Stimulated activated CD8-positive, alpha-beta memory T cell treated with anti-CD3 and anti-CD28 coated beads, Interleukin-7, amount 100 ng/mL, for 48 hours (primary cell): ENCODE measurements at regions not wholly inside any gene's neighbourhood (a gene's known extent, or its start where the extent isn't known, plus 50 kb on each side); places are given as distances from the start of the nearest gene placed in this dataset.
"Not testable (repeated sequence)": the region's sequence is repeated elsewhere in the genome, so short reads cannot be mapped to it uniquely, and the experiment has no call there.

Experiments
- DNase-seq, 2 donors: peaks; one replicate each; pipeline ENCODE4 v3.0.0-alpha.2; 2020; ENCODE audit warnings: low read depth in 1 of 2; ENCODE audit errors: extremely low read depth in 1 of 2

DNA sequence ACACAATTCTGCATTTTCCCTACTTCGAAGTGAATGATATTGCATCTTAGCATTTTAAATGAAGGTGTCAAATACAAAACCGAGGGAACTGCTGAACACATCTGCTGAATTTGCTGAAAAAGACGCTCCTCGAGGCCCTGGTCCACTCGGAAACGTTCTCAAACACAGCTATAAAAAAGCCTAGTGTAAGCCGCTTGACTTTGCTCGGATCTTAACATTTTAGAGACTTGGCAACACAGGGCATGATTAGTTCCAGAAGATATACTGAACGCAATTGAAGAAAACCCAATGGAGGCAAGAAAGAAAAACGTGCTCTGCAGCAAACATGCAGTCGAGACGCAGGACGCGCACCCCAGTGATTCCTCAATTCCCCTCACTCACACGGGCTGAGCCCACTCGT is 506.4 kb upstream of the AMELY start:
- no peak for DNase-seq

DNA sequence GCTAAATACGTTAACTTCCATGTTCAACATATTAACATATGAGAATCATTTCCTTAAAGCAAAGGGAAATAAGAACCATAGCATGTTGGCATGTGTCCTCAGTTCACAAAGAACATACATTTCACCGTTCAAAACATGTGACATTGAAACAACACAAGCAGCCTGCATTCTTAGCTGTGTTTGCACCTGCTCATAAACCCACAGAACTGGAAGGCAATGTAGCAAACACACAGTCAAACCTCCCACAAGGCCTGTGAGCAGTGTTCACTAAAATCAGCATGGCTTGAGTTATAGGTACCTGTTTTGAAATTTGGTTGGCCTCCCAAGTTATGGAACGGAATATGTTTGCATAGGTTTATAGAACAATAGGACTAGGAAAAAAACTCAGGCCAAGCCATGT is 504.9 kb upstream of the AMELY start:
- no peak for DNase-seq

DNA sequence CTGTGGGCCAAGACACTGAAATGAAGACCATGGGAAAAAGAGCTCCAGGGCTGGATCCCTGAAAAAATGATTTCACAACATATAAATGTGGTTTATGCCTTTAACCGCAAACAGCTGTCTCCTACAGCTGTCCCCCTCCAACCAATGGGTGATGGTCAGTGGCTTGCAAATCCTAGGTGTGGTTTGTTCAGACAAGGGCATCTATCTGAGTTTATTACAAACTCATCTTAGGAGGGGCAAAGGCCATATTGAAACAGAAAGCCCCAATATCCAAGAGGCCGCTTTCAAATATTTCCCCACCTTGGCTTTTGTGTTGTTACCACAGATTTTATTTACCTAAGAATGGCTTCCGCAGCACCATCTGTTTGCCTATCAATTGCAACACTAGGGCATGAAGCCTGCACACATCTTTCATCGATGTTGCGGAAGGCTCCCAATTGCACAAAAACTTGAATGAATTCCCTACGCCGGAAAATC is 503.6 kb upstream of the AMELY start:
- DNase-seq: no peak

DNA sequence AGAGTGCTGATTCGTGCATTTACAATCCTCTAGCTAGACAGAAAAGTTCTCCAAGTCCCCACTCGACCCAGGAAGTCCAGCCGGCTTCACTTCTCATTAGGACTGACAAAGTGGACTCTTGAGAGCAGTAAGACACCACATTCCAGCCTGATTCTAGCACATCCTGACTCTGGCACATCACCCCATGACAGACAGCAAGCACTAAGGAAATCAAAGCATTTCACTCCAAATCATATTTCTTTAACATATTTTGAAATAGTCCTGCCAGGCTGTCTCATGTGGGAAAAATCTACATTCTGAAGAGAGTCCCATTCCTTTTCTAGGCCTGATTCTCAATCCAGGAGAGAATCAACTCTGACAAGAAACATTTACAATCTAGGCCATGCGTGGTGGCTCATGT is 478.5 kb upstream of the AMELY start:
- no peak for DNase-seq

DNA sequence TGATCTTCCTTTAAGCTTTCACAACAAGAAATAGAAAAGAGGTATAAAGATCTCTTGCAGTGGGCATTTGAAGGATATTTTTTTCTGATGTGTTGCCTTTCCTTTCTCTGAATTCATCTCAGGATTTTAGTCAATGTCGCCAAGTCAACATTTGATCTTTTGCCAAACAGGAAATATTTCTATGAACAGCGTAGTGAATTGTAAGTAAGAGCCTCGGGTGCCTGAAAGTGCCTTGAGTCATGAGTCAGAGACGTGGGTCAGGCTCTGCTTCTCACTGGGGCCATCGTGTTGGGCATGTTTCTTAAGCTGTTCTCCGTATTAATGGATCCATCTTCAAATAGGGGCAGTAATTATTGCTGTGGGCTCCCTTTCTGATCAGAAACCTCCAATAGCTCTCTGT is 471.4 kb upstream of the AMELY start:
- DNase-seq: no peak

DNA sequence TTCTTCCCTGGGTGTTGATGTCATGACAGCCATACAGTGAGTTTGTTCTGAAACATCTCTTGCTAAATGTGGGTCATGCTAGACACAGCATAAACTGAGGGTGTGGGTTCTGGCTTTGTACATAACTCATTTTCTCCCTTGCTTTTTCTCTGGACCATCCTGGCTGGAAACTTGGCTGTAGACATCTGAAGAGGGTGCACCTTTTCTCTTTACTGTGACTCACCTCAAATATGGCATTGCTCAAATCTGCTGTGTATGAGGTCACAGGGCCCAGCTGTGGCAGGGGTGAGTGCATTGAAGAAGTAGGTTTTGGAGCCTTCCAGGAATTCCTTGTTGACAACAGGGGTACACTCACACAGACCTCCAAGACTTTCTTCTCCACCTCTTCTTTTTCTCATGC is 465.5 kb upstream of the AMELY start:
- no peak for DNase-seq

DNA sequence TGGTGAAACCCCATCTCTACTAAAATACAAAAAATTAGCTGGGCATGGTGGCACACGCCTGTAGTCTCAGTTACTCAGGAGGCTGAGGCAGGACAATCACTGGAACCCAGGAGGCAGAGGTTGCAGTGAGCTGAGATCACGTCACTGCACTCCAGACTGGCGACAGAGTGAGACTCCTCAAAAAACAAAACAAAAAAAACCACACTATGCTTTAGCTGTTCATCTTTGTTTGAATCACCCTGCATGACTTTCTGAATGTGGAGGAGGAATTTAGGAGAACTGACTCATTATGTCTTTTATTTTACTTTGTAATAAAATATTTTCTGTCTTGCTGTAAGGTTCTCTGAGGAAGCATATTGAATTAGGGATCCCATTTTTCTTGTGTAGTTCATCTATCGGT is 462.9 kb upstream of the AMELY start:
- not testable (repeated sequence) for DNase-seq

DNA sequence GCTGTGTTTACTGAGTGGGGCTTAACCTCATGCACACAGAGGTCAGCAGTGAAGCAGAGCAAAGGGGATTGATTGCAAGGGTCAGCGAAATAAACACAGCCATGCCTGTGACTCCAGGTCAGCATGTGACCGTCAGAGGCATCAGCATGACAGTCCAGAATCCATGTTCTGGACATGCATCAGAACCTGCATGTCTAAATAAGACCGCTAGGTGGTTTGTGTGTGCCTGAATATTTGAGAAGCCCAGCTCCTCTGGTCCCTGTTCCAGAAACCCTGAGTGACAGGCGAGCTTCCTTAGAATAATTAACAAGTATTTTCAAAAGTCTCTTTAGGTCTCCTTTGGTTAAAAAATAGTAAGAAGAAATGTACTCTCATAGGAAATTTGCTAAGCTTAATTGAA is 460.4 kb upstream of the AMELY start:
- not testable (repeated sequence) for DNase-seq

DNA sequence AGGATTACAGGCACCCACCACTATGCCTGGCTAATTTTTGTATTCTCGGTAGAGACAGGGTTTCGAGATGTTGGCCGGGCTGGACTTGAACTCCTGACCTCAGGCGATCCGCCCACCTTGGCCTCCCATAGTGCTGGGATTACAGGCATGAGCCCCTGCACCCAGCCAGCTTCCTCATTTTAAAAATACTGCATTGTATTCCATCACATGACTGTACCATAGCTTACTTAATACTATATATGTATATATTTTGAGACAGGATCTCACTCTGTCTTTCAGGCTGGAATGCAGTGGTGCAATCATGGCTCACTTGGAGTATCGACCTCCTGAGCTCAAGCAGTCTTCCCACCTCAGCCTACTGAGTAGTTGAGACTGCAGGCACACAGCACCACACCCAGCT is 459.5 kb upstream of the AMELY start:
- not testable (repeated sequence) for DNase-seq

DNA sequence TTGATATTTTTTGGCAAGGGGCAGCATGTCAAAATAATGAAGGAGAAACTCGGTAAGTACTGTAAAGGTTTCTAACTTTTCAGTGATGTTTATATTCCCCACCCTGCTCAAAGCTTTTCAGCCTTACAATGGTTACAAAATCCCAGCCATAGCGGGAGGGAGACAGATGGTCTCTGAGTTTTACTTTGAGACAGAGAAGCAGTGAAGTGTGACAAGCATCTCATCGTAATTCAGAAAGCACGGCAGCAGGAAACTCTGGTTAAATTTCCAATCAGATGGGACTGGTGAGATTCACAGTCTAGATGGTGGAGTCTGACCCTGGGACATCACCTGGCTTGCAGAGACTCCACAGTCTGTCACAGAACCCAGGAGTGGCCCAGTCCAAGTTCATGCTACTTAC is 448.0 kb upstream of the AMELY start:
- DNase-seq: no peak

DNA sequence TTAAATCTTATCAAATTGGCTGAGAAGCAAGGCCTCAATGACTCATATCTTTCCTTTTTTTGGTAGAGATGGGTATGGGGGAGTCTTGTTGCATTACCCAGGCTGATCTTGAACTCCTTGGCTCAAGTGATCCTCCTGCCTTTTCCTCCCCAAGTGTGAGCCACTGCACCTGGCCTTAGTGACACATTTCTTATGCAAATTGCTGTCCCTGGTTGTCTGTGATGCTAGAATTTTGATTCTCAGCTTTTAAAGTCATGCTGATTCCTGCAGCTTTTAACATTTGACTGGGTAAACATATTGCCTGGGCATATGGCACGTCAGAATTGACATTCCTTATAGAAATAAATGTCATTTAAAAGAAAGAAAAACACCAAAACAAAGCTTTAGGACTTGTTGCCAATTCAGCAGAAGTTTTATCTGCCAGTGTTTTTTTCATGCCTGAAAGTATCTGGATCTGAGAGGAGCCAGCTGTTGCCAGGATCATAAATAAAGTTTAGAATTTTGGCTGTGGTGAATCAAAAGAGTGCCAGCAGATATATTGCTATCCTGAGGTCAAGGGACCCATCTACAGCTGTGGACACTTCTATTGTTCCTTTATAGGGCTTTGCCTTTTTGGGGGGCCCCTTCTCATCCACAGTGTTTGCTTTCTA is 446.7 kb upstream of the AMELY start:
- DNase-seq: no peak

DNA sequence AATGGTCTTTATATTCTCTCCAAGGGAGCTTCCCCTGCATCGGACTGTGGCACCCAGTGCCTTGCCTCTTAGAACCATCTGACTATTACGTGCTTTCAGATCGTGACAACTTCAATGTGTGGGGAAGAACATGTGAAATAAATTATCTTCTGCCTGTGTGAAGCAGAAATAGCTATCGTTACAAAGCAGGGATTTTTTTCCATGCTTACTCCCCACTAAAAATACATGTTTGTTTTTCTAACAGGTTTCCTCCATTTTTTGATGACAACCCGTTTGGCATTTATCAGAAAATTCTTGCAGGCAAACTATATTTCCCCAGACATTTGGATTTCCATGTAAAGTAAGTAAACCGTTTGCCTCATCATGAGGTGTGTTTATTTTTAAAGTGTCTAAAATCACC is 444.3 kb upstream of the AMELY start:
- DNase-seq: not testable (repeated sequence)

DNA sequence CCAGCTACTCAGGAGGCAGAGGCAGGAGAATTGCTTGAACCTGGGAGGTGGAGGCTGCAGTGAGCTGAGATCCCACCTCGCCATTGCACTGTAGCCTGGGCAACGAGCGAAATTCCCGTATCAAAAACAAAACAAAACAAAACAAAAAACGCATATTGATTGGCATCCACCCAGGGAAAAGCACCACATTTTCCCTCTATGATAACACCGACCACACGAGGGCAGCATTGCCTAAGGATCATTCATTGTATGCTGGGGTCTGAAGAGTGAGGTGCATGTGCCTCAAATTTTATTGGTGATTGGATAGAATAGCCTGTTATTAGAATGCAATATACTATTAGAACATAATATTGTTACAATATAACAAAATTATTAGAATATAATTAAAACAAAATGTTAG is 433.1 kb upstream of the AMELY start:
- no peak for DNase-seq

DNA sequence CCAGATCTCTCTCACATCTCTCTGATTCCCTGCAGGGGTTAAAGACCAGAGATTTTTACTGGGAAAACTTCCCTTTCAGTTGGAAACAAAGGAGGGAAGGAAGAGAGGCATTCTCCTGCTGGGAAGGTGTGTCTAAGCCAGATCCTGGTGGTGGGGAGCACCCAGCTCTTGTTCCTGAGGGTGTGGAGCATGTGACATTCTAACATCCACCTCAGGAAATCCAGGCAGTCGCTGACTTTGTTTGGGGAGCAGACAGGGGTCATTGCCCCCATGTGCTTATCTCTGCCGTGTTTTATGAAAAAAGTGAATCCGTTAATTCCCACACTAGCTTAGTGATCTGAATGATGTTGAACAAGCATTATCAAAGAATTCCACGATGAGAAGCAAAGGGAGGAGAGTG is 431.7 kb upstream of the AMELY start:
- DNase-seq: no peak

DNA sequence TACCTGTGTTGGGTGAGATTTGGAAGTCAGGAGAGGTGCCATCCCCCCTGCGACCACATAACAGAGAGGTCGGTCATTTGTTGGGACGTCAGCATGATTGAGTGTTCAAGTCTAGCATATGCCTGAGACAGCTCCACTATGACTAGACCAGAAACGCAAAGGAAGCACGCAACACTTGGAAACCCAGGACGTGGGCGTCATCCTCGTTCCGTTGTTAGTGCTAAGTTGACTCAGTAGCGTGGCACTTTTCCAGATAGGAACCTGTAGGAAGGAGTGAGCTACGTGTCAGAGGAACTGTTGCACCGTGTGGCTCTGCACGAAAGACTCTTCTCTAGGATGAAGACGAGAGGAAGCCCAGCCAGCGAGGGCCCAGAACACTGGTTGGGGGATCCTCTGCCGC is 431.2 kb upstream of the AMELY start:
- DNase-seq: not testable (repeated sequence)

DNA sequence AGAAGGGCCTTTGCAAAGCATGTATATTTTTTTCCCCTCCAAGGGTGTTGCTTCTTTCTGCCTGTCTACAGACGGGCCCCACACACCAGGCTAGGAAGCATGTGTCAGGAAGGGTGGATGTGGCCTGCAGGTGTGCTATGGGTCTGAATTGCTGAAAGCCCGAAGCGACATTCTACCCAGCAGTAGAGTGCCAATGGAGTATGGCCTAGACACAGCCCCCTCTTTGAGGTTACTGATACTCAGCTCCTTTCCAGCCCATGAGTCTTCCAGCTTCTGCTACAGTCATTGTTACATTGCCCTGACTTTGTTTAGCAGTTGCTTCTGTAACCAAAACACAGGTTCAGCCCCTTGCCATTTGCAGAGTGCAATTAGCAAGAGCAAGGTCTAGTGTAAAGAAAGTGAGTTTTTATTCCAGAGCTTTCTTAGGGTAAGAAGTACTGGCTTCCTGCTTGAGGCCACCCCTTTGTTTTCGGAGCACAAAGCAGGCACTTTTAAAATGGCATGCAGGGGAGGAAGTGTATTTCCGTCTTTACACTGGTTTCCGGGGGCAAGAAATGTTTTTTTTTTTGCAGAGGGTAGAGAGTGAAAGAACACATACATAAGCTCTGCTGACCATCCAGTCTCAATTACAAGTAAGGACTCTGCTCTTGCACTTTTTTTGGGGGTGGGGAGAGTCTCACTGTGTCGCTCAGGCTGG is 428.0 kb upstream of the AMELY start:
- DNase-seq: no peak

DNA sequence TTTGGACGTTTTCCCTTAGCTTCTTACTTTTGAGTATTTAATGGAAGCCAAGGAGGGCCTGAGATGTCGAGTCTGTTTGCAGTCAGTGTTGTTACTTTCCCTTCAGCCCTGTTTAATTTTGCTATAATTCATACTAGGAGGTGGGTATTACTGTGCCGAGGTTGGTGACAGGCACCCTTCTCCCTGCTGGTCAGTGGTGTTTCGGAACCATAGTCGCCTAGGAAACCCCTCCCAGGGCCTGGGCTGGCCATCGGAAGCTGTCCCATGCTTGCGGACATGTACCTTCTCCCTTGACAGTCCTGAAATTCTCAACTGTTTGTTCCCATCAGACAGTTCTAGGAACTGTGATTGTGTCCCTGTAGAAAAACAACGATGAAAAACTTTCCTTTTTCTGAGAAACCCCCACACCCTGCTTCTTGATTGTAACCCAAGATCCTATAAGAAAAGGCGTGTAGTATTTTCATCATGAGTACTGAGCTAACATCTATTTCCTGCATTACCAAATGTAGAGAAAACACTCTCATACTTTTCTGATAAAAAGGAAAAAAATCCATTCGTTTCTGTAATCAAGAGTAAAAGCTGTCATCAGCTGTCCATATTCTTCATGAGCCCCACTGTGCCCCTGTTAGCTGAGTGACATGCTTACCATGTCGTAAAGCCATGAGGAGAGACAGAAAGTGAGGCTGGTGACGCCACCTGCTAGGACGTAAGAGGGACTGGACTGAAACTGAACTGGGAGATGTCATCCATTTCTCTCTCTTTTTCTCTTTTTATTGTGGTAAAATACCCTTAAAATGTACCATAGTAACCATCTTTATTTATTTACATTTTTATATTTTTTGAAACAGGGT is 424.7 kb upstream of the AMELY start:
- no peak for DNase-seq

DNA sequence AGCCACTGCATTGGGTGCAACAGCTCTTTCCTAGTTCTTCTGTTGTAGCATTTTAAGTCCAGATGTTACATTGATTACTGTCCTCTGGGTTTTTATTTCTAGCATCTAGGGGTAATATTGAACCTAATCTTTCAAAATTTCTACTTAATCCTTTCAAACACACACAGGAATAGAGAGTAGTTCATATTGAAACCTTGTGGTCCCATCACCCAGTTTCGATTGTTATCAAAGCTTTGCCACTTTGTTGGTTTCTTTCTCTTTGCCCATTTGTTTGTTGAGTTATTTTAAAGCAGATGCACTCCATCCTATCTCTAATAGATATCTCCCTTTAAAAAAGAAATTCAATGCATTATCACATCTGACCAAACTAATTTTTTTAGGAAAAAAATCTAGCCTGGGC is 422.9 kb upstream of the AMELY start:
- no peak for DNase-seq

DNA sequence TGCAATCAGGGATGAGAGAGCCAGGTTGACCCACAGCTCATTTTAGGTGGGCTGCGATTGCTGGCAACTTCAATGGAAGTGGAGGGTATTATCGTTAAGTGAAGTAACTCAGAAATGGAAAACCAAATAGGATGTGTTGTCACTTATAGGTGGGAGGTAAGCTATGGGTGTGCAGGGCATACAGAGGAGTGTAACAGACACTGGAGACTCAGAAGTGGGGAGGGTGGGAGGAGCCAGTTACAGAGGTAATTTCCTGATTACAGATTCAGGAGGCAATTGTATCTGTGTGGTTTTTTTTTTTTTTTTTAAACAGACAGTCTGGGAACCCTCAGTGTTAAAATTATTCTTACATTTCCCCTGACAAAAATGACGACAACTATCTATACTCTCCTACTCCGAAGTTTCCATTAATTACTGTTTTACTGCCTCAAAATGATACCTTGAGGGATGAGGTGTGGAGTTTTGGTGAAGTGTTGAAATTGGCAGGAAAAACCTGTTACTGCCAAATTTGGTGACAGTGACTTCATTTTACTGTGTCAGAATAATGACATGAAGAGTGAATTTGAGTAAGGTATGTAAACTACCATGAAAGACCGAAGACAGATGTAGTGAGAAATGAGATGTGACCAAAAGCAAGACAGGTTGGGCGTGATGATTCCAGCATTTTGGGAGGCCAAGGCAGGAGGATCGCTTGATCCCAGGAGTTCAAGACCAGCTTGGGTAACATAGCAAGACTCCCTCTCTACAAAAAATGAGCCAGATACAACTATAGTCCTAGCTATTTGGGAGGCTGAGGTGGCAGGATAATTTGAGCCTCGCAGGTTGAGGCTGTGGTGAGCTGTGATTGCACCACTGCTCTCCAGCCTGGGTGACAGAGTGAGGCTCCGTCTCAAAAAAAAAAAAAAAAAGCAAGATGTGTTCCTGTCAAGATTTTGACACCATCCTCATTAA is 415.0 kb upstream of the AMELY start:
- peak in 1 of 2 donors; percentile 49 for DNase-seq

DNA sequence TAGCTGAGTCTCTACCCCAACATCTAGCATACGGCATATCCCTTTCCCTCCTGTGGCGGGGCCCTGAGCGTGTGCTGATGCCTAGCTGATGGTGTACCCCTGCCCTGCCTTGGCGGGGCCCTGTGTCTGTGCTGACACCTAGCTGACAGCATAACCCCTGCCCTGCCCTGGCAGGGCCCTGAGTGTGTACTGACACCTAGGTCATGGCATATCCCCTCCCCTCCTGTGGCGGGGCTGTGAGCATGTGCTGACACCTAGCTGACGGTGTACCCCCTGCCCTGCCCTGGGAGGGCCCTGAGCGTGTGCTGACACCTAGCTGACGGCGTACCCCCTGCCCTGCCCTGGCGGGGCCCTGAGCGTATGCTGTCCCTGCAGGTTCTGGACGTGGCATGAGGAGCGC is 414.0 kb upstream of the AMELY start:
- DNase-seq: no peak

DNA sequence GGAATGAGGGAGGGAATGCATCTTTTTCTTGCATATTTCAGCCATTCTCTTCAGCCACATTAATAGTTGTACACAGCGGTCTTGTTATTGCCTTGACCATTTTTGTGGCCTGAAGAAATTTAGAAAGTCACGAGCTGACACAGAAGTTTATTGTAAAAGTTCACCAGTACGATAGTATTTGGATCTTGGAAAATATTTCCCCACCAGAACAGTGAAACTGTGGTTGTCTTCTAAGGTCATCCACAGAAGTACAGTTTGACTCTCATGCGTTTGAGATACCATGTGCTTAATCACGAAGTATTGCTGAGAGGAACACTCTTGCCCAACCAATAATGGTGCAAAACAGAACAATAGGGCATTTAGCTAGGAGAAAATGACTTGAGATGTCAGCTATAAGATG is 409.2 kb upstream of the AMELY start:
- DNase-seq: no peak
